Lung (tissue), 11 donors: ENCODE measurements at regions not wholly inside any gene's neighbourhood (a gene's known extent, or its start where the extent isn't known, plus 50 kb on each side); places are given as distances from the start of the nearest gene placed in this dataset.

Experiments
- ATAC-seq: fragments of 200-7000 bp; cut with Tn5 transposase; one replicate; pipeline ENCODE4 v1.9.1; 2020; ENCODE audit warnings: moderate number of reproducible peaks; ENCODE audit not compliant: insufficient read depth, low FRiP score
- DNase-seq, 3 donors: peaks; one replicate each; pipeline ENCODE4 v3.0.0-alpha.2; 2013 to 2017
- H3K27ac ChIP-seq, 2 donors: one replicate each; pipeline ENCODE4 v1.5.1; 2013; ENCODE audit warnings: mild to moderate bottlenecking in 2 of 2, moderate library complexity in 2 of 2, control low read depth in 1 of 2, inconsistent platforms in 1 of 2, low read depth in 1 of 2, low read length in 1 of 2
- H3K27me3 ChIP-seq, 3 donors: one replicate each; pipeline ENCODE4 v1.5.1; 2013; ENCODE audit warnings: low read length in 2 of 3; ENCODE audit not compliant: control insufficient read depth in 3 of 3, insufficient read depth in 3 of 3
- H3K36me3 ChIP-seq, 4 donors: one replicate each; pipeline ENCODE4 v1.5.1; 2013; ENCODE audit warnings: low read length in 4 of 4, mild to moderate bottlenecking in 1 of 4, moderate library complexity in 1 of 4; ENCODE audit not compliant: control insufficient read depth in 4 of 4, insufficient read depth in 4 of 4
- H3K4me1 ChIP-seq, 5 donors: one replicate each; pipeline ENCODE4 v1.5.1; 2013; ENCODE audit warnings: low read length in 5 of 5, mild to moderate bottlenecking in 2 of 5, moderate library complexity in 1 of 5; ENCODE audit not compliant: control insufficient read depth in 5 of 5, insufficient read depth in 5 of 5
- H3K4me3 ChIP-seq: one replicate; pipeline ENCODE4 v1.5.1; 2013; ENCODE audit warnings: mild to moderate bottlenecking, control low read depth, moderate library complexity
- H3K9ac ChIP-seq, 2 donors: one replicate each; pipeline ENCODE4 v1.5.1; 2013; ENCODE audit warnings: low read length in 2 of 2, control low read depth in 1 of 2; ENCODE audit not compliant: insufficient read depth in 1 of 2
- H3K9me3 ChIP-seq, 4 donors: one replicate each; pipeline ENCODE4 v1.5.1; 2013; ENCODE audit warnings: low read length in 3 of 4, mild to moderate bottlenecking in 1 of 4, moderate library complexity in 1 of 4; ENCODE audit not compliant: control insufficient read depth in 4 of 4, insufficient read depth in 3 of 4
- WGBS, 2 donors: extraction: QIAGEN DNeasy Blood & Tissue Kit; methylation state at CpG; one replicate each; pipeline ENCODE4 v1.1.7; 2013; 5-methylcytosine and 5-hydroxymethylcytosine counted together
- TF ChIP-seq, protein P1 (sequence below): IDR thresholded peaks from 2 replicates; pipeline ENCODE4 v1.5.1; 2012; ENCODE audit warnings: mild to moderate bottlenecking; ENCODE audit errors: control extremely low read depth, extremely low read depth
- donor health status: control.
- donor health status: control.
- donor health status: Bipolar disorder and iron deficiency.
- donor health status: healthy.
- donor health status: DM: yes; HTN: yes; CAD: no.

- Histone ChIP-seq H3K9ac (no peak overlapping the region), H3K9me3 (no peaks in the 10 kb centered on the region), H3K4me3 (no peak overlapping the region), H3K27me3 (peaks cover 0 to 36% (median 10%) of the 10 kb centered on the region in 3 donors), H3K36me3 (no peaks in the 10 kb centered on the region), H3K27ac (no peak overlapping the region), H3K4me1 (no peaks in the 10 kb centered on the region)
- DNase-seq = no peak
- ATAC-seq = no peak
- TF ChIP-seq, protein P1, sequence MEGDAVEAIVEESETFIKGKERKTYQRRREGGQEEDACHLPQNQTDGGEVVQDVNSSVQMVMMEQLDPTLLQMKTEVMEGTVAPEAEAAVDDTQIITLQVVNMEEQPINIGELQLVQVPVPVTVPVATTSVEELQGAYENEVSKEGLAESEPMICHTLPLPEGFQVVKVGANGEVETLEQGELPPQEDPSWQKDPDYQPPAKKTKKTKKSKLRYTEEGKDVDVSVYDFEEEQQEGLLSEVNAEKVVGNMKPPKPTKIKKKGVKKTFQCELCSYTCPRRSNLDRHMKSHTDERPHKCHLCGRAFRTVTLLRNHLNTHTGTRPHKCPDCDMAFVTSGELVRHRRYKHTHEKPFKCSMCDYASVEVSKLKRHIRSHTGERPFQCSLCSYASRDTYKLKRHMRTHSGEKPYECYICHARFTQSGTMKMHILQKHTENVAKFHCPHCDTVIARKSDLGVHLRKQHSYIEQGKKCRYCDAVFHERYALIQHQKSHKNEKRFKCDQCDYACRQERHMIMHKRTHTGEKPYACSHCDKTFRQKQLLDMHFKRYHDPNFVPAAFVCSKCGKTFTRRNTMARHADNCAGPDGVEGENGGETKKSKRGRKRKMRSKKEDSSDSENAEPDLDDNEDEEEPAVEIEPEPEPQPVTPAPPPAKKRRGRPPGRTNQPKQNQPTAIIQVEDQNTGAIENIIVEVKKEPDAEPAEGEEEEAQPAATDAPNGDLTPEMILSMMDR = no peak
- 83 to 93% methylated on average over 7 of the region's 7 CpGs for whole genome bisulfite sequencing, 2 donors
Measured at GRCh38 chrX:6985537-6985936, 162.0 kb upstream of the STS start.

- no peak overlapping the region for H3K27ac ChIP-seq
- ATAC-seq (no peak), DNase-seq (no peak)
- TF ChIP-seq, protein P1 = no peak
- 85 to 91% methylated on average over 11 of the region's 11 CpGs for WGBS, 2 donors
- H3K9me3 ChIP-seq = no peaks in the 10 kb centered on the region
- H3K27me3 ChIP-seq = peaks cover 0 to 33% (median 12%) of the 10 kb centered on the region in 3 donors
- H3K4me3 ChIP-seq = no peak overlapping the region
- H3K36me3 ChIP-seq = no peaks in the 10 kb centered on the region
- no peaks in the 10 kb centered on the region for H3K4me1 ChIP-seq
- H3K9ac ChIP-seq = no peak overlapping the region
Measured at GRCh38 chrX:6983207-6983955, 164.1 kb upstream of the STS start.

- WGBS, 2 donors = 92 to 94% methylated on average over 8 of the region's 8 CpGs
- ATAC-seq = no peak
Measured at GRCh38 chrX:6981718-6982406, 165.7 kb upstream of the STS start.

More at GRCh38 chrX:6981718-6982406, 165.7 kb upstream of the STS start:
- Histone ChIP-seq H3K4me1 (no peaks in the 10 kb centered on the region), H3K9me3 (no peaks in the 10 kb centered on the region), H3K27me3 (peaks cover 0 to 27% (median 13%) of the 10 kb centered on the region in 3 donors), H3K36me3 (no peaks in the 10 kb centered on the region), H3K27ac (no peak overlapping the region), H3K9ac (no peak overlapping the region), H3K4me3 (no peak overlapping the region)
- DNase-seq = no peak
- TF ChIP-seq, protein P1 = no peak
